Progenitor cell of endocrine pancreas (in vitro differentiated cells): ENCODE measurements at regions not wholly inside any gene's neighbourhood (a gene's known extent, or its start where the extent isn't known, plus 50 kb on each side); places are given as distances from the start of the nearest gene placed in this dataset.

Experiments used
- DNase-seq: peaks from one replicate; pipeline ENCODE4 v3.0.0; 2021; ENCODE audit warnings: low spot score; ENCODE audit not compliant: unreplicated experiment
- H3K27ac Mint-ChIP-seq: 2 replicates; pipeline ENCODE4 v1.8.0; 2021; ENCODE audit warnings: mild to moderate bottlenecking, moderate library complexity, mixed read lengths
- H3K27me3 Mint-ChIP-seq: 2 replicates; pipeline ENCODE4 v1.8.0; 2021; ENCODE audit warnings: mixed read lengths
- H3K36me3 Mint-ChIP-seq: 2 replicates; pipeline ENCODE4 v1.8.0; 2022; ENCODE audit warnings: mixed read lengths; ENCODE audit not compliant: insufficient read depth
- H3K4me1 Mint-ChIP-seq: 2 replicates; pipeline ENCODE4 v1.8.0; 2021; ENCODE audit warnings: low read depth, mixed read lengths
- H3K4me3 Mint-ChIP-seq: 2 replicates; pipeline ENCODE4 v1.8.0; 2021; ENCODE audit warnings: low read depth, mild to moderate bottlenecking, moderate library complexity, mixed read lengths
- H3K9me3 Mint-ChIP-seq: 2 replicates; pipeline ENCODE4 v1.8.0; 2021; ENCODE audit warnings: low read depth, mixed read lengths
- TF ChIP-seq, protein P1 (sequence below): fragments of 200-600 bp; sonication (generic); IDR thresholded peaks from one replicate; pipeline ENCODE4 v1.5.0; 2021; ENCODE audit warnings: antibody characterized with exemption, mild to moderate bottlenecking; ENCODE audit not compliant: unreplicated experiment

DNA sequence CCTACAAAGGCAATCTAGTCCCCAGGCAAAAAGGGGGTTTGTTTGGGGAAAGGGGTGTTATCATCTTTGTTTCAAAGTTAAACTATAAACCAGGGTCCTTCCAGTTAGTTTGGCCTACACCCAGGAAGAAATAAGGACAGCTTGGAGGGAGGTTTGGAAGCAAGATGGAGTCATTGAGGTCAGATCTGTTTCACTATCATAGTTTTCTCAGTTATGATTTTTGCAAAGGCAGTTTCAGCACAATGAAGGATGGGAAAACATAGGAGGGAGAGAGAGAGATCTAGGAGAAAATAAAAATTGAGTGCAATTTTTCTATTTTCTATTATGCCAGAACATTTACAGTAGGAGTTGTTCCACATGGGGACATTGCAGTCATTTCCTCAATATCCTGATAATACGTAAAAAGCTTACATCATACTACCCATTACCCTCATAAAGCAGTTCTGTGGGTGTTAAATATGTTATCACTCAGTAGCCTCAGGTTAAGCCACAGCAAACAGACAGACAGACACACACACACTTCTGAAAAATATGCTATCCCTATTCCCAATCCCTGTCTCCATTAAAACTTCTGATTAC is 401.3 kb upstream of the FAT3 start:
- no peaks in the 10 kb centered on the region for H3K36me3 Mint-ChIP-seq
- no peaks in the 10 kb centered on the region for H3K9me3 Mint-ChIP-seq
- H3K27me3 Mint-ChIP-seq, result no peaks in the 10 kb centered on the region
- H3K4me1 Mint-ChIP-seq, result no peaks in the 10 kb centered on the region
- TF ChIP-seq, protein P1, sequence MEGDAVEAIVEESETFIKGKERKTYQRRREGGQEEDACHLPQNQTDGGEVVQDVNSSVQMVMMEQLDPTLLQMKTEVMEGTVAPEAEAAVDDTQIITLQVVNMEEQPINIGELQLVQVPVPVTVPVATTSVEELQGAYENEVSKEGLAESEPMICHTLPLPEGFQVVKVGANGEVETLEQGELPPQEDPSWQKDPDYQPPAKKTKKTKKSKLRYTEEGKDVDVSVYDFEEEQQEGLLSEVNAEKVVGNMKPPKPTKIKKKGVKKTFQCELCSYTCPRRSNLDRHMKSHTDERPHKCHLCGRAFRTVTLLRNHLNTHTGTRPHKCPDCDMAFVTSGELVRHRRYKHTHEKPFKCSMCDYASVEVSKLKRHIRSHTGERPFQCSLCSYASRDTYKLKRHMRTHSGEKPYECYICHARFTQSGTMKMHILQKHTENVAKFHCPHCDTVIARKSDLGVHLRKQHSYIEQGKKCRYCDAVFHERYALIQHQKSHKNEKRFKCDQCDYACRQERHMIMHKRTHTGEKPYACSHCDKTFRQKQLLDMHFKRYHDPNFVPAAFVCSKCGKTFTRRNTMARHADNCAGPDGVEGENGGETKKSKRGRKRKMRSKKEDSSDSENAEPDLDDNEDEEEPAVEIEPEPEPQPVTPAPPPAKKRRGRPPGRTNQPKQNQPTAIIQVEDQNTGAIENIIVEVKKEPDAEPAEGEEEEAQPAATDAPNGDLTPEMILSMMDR, result no peak
- no peak for DNase-seq
- no peak overlapping the region for H3K27ac Mint-ChIP-seq
- H3K4me3 Mint-ChIP-seq, result no peak overlapping the region

DNA sequence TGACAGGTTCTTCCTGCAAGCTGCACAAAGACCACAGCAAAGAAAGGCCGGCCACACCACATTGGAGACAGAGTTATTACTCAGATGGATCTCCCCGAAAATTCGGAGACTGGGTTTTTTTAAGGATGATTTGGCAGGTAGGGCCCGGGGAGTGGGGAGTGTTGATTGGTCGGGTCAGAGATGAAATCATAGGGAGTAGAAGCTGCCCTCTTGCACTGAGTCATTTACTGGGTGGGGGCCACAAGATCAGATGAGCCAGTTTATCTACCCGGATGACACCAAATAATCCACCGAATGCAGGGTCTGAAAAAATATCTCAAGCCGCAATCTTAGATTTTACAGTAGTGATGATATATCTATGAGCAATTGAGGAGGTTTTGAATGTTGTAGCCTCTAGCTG is 401.8 kb upstream of the FAT3 start:
- Mint-ChIP-seq H3K9me3 (no peaks in the 10 kb centered on the region), H3K27ac (no peak overlapping the region), H3K4me3 (no peak overlapping the region), H3K27me3 (no peaks in the 10 kb centered on the region), H3K4me1 (no peaks in the 10 kb centered on the region), H3K36me3 (no peaks in the 10 kb centered on the region)
- TF ChIP-seq, protein P1, result no peak
- DNase-seq, result no peak

DNA sequence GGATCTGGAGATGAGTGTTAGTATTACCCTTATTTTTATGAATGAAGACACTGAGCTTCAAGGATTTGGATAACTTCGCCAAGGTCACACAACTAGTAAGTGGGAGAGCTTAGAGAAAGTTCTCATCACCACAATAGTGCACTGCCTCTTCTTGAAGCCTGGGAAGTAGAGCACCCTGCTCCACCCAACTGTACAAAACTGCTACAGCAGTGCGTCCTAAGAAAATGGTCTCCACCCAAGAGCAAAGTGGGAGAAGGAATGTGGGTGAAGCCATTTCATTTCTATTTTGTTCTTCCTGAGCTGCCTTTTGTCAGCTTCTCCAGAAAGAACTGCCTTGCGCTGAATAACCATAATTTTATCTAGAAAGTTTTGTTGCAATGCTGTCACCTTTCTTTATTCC is 403.9 kb upstream of the FAT3 start:
- H3K4me3 Mint-ChIP-seq, result no peak overlapping the region
- DNase-seq, result no peak
- H3K4me1 Mint-ChIP-seq, result no peaks in the 10 kb centered on the region
- H3K27me3 Mint-ChIP-seq, result no peaks in the 10 kb centered on the region
- H3K9me3 Mint-ChIP-seq, result no peaks in the 10 kb centered on the region
- H3K27ac Mint-ChIP-seq, result no peak overlapping the region
- H3K36me3 Mint-ChIP-seq, result no peaks in the 10 kb centered on the region
- TF ChIP-seq, protein P1, result no peak

DNA sequence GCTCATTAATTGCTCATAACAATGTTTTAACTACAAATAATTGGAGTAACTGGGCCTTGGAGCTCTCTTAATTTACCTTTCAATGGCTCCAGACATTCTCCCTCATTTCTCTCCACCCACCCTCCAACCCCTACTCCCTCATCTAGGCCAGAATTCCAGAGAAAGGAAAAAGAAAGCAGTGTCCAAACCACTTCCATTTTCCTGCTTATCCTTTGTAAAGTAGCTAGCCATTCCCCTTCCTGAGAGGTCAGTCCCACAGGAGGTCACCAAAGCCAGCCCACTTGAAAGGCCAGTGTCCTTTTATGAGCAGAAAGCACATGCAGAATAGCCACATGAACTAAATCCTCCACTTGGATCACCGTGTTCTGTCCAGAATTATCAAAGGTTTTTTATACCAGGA is 404.8 kb upstream of the FAT3 start:
- no peaks in the 10 kb centered on the region for H3K27me3 Mint-ChIP-seq

DNA sequence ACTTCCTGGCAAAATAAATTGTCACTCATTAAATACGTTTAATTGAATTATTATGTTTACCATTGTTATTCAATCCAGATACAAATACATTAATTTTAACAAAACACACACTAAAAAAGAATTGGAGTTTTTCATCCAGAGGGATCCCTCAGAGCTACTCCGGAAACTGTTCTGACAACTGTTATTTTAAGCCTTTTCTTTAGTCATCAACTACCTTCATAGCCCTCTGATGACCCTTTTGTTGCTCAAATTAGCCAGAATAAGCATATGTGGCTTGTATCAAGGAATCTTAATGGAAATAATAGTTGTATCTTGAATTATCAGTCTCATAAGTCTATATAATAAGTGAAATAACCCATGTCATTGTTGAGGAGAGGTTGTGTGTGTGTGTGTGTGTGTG is 405.4 kb upstream of the FAT3 start:
- TF ChIP-seq, protein P1, result no peak
- Mint-ChIP-seq H3K27me3 (no peaks in the 10 kb centered on the region), H3K4me1 (no peaks in the 10 kb centered on the region), H3K9me3 (no peaks in the 10 kb centered on the region), H3K27ac (no peak overlapping the region), H3K4me3 (no peak overlapping the region), H3K36me3 (no peaks in the 10 kb centered on the region)
- no peak for DNase-seq

More for the DNA sequence above, 404.8 kb upstream of the FAT3 start:
- H3K36me3 Mint-ChIP-seq, result no peaks in the 10 kb centered on the region
- TF ChIP-seq, protein P1, result no peak
- H3K4me1 Mint-ChIP-seq, result no peaks in the 10 kb centered on the region
- H3K4me3 Mint-ChIP-seq, result no peak overlapping the region
- H3K27ac Mint-ChIP-seq, result no peak overlapping the region
- no peaks in the 10 kb centered on the region for H3K9me3 Mint-ChIP-seq
- DNase-seq, result no peak
